Spleen (tissue), 11 donors: ENCODE measurements at regions not wholly inside any gene's neighbourhood (a gene's known extent, or its start where the extent isn't known, plus 50 kb on each side); places are given as distances from the start of the nearest gene placed in this dataset.

Experiments
- DNase-seq: peaks from one replicate; pipeline ENCODE4 v3.0.0-alpha.2; 2020
- H3K27ac ChIP-seq, 8 donors: fragments of 200-600 bp; sonication (generic) in 7 of 8; 1 replicate in 4 of 8; 2 replicates in 4 of 8; pipeline versions ENCODE4 v1.5.0 to v1.8.0; 2016 to 2021; ENCODE audit warnings: inconsistent platforms in 4 of 8, mild to moderate bottlenecking in 4 of 8, moderate library complexity in 1 of 8
- H3K27me3 ChIP-seq, 7 donors: fragments of 200-600 bp; sonication (generic) in 6 of 7; replicated peaks in 1 of 7; 1 replicate in 4 of 7; 2 replicates in 3 of 7; pipeline versions ENCODE4 v1.5.0 to v1.8.0; 2016 to 2021; ENCODE audit warnings: inconsistent platforms in 3 of 7, mild to moderate bottlenecking in 1 of 7
- H3K36me3 ChIP-seq, 6 donors: fragments of 200-600 bp; sonication (generic) in 5 of 6; 1 replicate in 4 of 6; 2 replicates in 2 of 6; pipeline versions ENCODE4 v1.5.0 to v1.8.0; 2016 to 2021; ENCODE audit warnings: inconsistent platforms in 2 of 6
- H3K4me1 ChIP-seq, 6 donors: fragments of 200-600 bp; sonication (generic) in 5 of 6; 1 replicate in 3 of 6; 2 replicates in 3 of 6; pipeline versions ENCODE4 v1.5.0 to v1.8.0; 2016 to 2021; ENCODE audit warnings: inconsistent platforms in 3 of 6
- H3K4me3 ChIP-seq, 8 donors: fragments of 200-600 bp; sonication (generic) in 7 of 8; 1 replicate in 4 of 8; 2 replicates in 4 of 8; pipeline versions ENCODE4 v1.5.0 to v1.8.0; 2016 to 2021; ENCODE audit warnings: inconsistent platforms in 4 of 8, mild to moderate bottlenecking in 4 of 8, moderate library complexity in 2 of 8
- H3K9me3 ChIP-seq, 8 donors: fragments of 200-600 bp; sonication (generic) in 7 of 8; 1 replicate in 4 of 8; 2 replicates in 4 of 8; pipeline versions ENCODE4 v1.5.0 to v1.8.0; 2016 to 2021; ENCODE audit warnings: inconsistent platforms in 4 of 8
- POLR2A ChIP-seq, 3 donors: fragments of 450-650 bp; IDR thresholded peaks; one replicate each; pipeline ENCODE4 v1.5.1; 2017; ENCODE audit warnings: antibody characterized with exemption in 3 of 3, mild to moderate bottlenecking in 1 of 3
- POLR2AphosphoS5 ChIP-seq, 3 donors: sonication (generic); formaldehyde crosslinking; IDR thresholded peaks; one replicate each; pipeline ENCODE4 v1.5.1; 2017; ENCODE audit warnings: antibody characterized with exemption in 3 of 3
- WGBS, 5 donors: extraction: QIAGEN DNeasy Blood & Tissue Kit in 3 of 5; methylation state at CpG; one replicate each; pipeline versions ENCODE4 v1.1.5 to v1.1.7; 2013 to 2018; 5-methylcytosine and 5-hydroxymethylcytosine counted together
- intact Hi-C: fragments of 100-400 bp; cut with DNase I; formaldehyde crosslinking; loops from one replicate; pipeline ENCODE4 v1.15.0; 2023; ENCODE audit warnings: low total_unique reads
- TF ChIP-seq, protein P1 (sequence below), 11 experiments: fragments of 200-600 bp in 7 of 11; fragments of 450-650 bp in 4 of 11; sonication (generic) in 4 of 11; IDR thresholded peaks in 8 of 11; conservative IDR thresholded peaks in 3 of 11; 1 replicate in 7 of 11; 2 replicates in 4 of 11; pipeline versions ENCODE4 v1.4.0 to v1.8.0; 2016 to 2021; ENCODE audit warnings: antibody characterized with exemption in 11 of 11, inconsistent platforms in 4 of 11, mild to moderate bottlenecking in 1 of 11
- donor health status: healthy with polysubstance abuse.
- donor health status: DM: no; HTN: no; CAD: no; lungs with moderate emphysema.
- donor health status: DM: no; HTN: no; CAD: no.
- donor health status: Bipolar disorder and iron deficiency.
- donor health status: healthy.
- donor health status: DM: no; HTN: no; CAD: no.
- donor health status: DM: yes; HTN: yes; CAD: no.

DNA sequence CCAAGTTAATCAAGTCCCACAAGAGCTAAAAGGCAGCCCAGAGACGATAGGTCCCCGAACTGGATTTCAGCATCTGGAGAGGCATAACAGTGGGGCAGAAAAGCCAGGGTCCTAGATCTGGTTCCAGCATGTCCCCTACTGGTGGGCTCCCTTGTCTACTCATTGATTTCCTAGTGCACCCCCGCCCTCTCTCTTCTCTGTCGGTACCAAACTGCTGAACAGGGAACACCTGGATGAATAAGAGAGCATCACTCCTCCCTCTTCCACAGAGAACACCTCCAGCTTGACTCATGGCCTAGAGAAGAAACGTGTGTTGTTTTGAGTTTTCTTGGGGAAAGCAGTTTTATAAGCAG is 101.3 kb downstream of the FOXI3 start:
- Histone ChIP-seq H3K4me1 (peaks cover 0 to 12% (median 7%) of the 10 kb centered on the region in 6 donors), H3K36me3 (no peaks in the 10 kb centered on the region), H3K9me3 (peaks cover 0 to 5% (median 0%) of the 10 kb centered on the region in 8 donors), H3K27me3 (peaks cover 0 to 73% (median 29%) of the 10 kb centered on the region in 7 donors), H3K4me3 (peak overlapping the region in 1 of 8 donors; percentile 64), H3K27ac (no peak overlapping the region)
- 55 to 70% (median 63%) methylated on average over 5 of the region's 5 CpGs for WGBS, 5 donors
- intact Hi-C loops: no loop called here
- TF ChIP-seq POLR2AphosphoS5 (IDR thresholded peaks at IDR 0.05) (no peak), POLR2A (IDR thresholded peaks at IDR 0.05) (no peak)
- TF ChIP-seq, protein P1, sequence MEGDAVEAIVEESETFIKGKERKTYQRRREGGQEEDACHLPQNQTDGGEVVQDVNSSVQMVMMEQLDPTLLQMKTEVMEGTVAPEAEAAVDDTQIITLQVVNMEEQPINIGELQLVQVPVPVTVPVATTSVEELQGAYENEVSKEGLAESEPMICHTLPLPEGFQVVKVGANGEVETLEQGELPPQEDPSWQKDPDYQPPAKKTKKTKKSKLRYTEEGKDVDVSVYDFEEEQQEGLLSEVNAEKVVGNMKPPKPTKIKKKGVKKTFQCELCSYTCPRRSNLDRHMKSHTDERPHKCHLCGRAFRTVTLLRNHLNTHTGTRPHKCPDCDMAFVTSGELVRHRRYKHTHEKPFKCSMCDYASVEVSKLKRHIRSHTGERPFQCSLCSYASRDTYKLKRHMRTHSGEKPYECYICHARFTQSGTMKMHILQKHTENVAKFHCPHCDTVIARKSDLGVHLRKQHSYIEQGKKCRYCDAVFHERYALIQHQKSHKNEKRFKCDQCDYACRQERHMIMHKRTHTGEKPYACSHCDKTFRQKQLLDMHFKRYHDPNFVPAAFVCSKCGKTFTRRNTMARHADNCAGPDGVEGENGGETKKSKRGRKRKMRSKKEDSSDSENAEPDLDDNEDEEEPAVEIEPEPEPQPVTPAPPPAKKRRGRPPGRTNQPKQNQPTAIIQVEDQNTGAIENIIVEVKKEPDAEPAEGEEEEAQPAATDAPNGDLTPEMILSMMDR (IDR thresholded peaks at IDR 0.05 in 8 of 11, conservative IDR thresholded peaks at IDR 0.05 in 3 of 11): peak in 1 of 11 experiments; percentile 12
- no peak for DNase-seq

- Histone ChIP-seq H3K4me3 (peak overlapping the region in 3 of 8 donors; percentile 20 to 64 (median 32)), H3K27ac (no peak overlapping the region)
- WGBS, 5 donors: 9 to 17% (median 10%) methylated on average over 28 to 54 of the region's 54 CpGs
Observed at GRCh38 chr2:88350331-88351248, 101.9 kb downstream of the FOXI3 start.

DNA sequence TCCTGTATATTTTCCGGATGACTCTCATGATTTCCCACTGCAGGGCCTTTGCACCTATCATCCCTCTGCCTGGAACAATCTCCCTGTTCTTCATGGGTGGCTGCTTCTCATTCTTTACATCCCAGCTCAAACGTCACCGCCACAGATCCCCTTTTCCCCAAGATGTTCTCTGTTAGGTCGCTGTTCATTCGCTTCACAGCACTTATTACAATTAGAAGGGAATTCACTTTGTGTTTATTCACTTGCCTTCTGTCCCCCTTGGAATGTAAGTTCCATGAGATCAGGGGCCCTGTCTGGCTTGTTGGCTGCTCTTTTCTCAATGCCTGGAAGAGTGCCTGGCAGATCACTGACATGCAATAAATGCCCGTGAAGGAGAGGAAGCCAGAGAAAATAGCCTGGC is 106.7 kb downstream of the FOXI3 start:
- TF ChIP-seq POLR2AphosphoS5 (IDR thresholded peaks at IDR 0.05) (no peak), POLR2A (IDR thresholded peaks at IDR 0.05) (no peak)
- TF ChIP-seq, protein P1 (IDR thresholded peaks at IDR 0.05 in 8 of 11, conservative IDR thresholded peaks at IDR 0.05 in 3 of 11): no peak
- WGBS, 5 donors: 81 to 87% (median 85%) methylated on average over 6 of the region's 6 CpGs
- H3K9me3 ChIP-seq: peaks cover 0 to 5% (median 0%) of the 10 kb centered on the region in 8 donors
- no peaks in the 10 kb centered on the region for H3K36me3 ChIP-seq
- H3K4me1 ChIP-seq: peaks cover 0 to 11% (median 7%) of the 10 kb centered on the region in 6 donors
- DNase-seq: no peak
- H3K4me3 ChIP-seq: no peak overlapping the region
- H3K27ac ChIP-seq: no peak overlapping the region
- intact Hi-C loops: no loop called here
- H3K27me3 ChIP-seq: peaks cover 0 to 35% (median 26%) of the 10 kb centered on the region in 7 donors

More at GRCh38 chr2:88350331-88351248, 101.9 kb downstream of the FOXI3 start:
- Histone ChIP-seq H3K36me3 (no peaks in the 10 kb centered on the region), H3K4me1 (peaks cover 0 to 12% (median 7%) of the 10 kb centered on the region in 6 donors), H3K27me3 (peaks cover 0 to 73% (median 29%) of the 10 kb centered on the region in 7 donors), H3K9me3 (peaks cover 0 to 5% (median 0%) of the 10 kb centered on the region in 8 donors)
- intact Hi-C loops: no loop called here
- TF ChIP-seq POLR2AphosphoS5 (IDR thresholded peaks at IDR 0.05): no peak
- TF ChIP-seq, protein P1 (IDR thresholded peaks at IDR 0.05 in 8 of 11, conservative IDR thresholded peaks at IDR 0.05 in 3 of 11): peak in 10 of 11 experiments; percentile 17 to 77 (median 60)
- TF ChIP-seq POLR2A (IDR thresholded peaks at IDR 0.05): no peak
- peak; percentile 82 for DNase-seq

GRCh38 chr2:88342749-88343148 is 109.7 kb downstream of the FOXI3 start:
- Histone ChIP-seq H3K4me1 (peaks cover 0 to 4% (median 0%) of the 10 kb centered on the region in 6 donors), H3K9me3 (peaks cover 0 to 6% (median 0%) of the 10 kb centered on the region in 8 donors), H3K4me3 (no peak overlapping the region), H3K36me3 (no peaks in the 10 kb centered on the region), H3K27ac (no peak overlapping the region), H3K27me3 (peaks cover 0 to 6% (median 2%) of the 10 kb centered on the region in 7 donors)
- intact Hi-C loops: no loop called here
- DNase-seq: no peak
- no peak for TF ChIP-seq POLR2A (IDR thresholded peaks at IDR 0.05)
- TF ChIP-seq, protein P1 (IDR thresholded peaks at IDR 0.05 in 8 of 11, conservative IDR thresholded peaks at IDR 0.05 in 3 of 11): no peak
- no peak for TF ChIP-seq POLR2AphosphoS5 (IDR thresholded peaks at IDR 0.05)
- WGBS, 5 donors: 18 to 46% (median 31%) methylated on average over 4 of the region's 4 CpGs
